ENCODE measurements at regions not wholly inside any gene's neighbourhood (a gene's known extent, or its start where the extent isn't known, plus 50 kb on each side); places are given as distances from the start of the nearest gene placed in this dataset.

GRCh38 chr10:6759961-6760360 lies 179.9 kb upstream of the PRKCQ start:
- TF ChIP-seq CTCF (IDR thresholded peaks at IDR 0.05) (no peak), POLR2A (IDR thresholded peaks at IDR 0.05) (no peak)
